Endothelial cell of umbilical vein (primary cell): ENCODE measurements at regions not wholly inside any gene's neighbourhood (a gene's known extent, or its start where the extent isn't known, plus 50 kb on each side); places are given as distances from the start of the nearest gene placed in this dataset.

Experiments
- BruUV-seq: library from RNA; stranded (reverse); fragments of 400-500 nt; replicated peaks from 2 replicates; lab custom pipeline; 2021; lab: Mats Ljungman, UMichigan
- CTCF ChIA-PET: fragments of 300-600, 350-600 bp; sonication (Branson Sonifier 250); formaldehyde crosslinking; loops from one replicate; lab custom pipeline; 2021; ENCODE audit warnings: antibody characterized with exemption, inconsistent platforms; lab: Charles Lee
- POLR2A ChIA-PET: fragments of 300-600, 350-600 bp; sonication (Branson Sonifier 250); formaldehyde crosslinking; loops from one replicate; lab custom pipeline; 2021; ENCODE audit warnings: antibody characterized with exemption, inconsistent platforms; lab: Charles Lee
- DNase-seq: peaks from one replicate; pipeline ENCODE4 v3.0.0-alpha.2; 2011; ENCODE audit warnings: low read depth, low spot score
- FAIRE-seq: peaks from 2 replicates; lab custom pipeline; 2011; peaks lifted over from hg19 to GRCh38; lab: Jason Lieb, UNC
- H2AFZ ChIP-seq: 2 replicates; pipeline ENCODE4 v1.6.0; 2012; ENCODE audit warnings: low read depth, low read length, control low read depth, inconsistent platforms
- H3K27ac ChIP-seq: 2 replicates; pipeline ENCODE4 v1.5.1; 2011; ENCODE audit warnings: low read depth, mild to moderate bottlenecking, control low read depth, low read length, moderate library complexity; ENCODE audit not compliant: insufficient read depth
- H3K27me3 ChIP-seq, 2 experiments: 2 replicates each; pipeline versions ENCODE4 v1.6.0 to v1.6.1; 2011; ENCODE audit warnings: low read length in 2 of 2, mixed read lengths in 1 of 2; ENCODE audit not compliant: control insufficient read depth in 2 of 2, insufficient read depth in 2 of 2
- H3K36me3 ChIP-seq, 2 experiments: 2 replicates in 1 of 2; 3 replicates in 1 of 2; pipeline ENCODE4 v1.5.1; 2011; ENCODE audit warnings: low read length in 2 of 2, mild to moderate bottlenecking in 1 of 2, moderate library complexity in 1 of 2; ENCODE audit not compliant: control insufficient read depth in 2 of 2, insufficient read depth in 2 of 2; ENCODE audit errors: extremely low read depth in 1 of 2
- H3K4me1 ChIP-seq: 3 replicates; pipeline ENCODE4 v1.5.1; 2011; ENCODE audit warnings: mild to moderate bottlenecking, low read length; ENCODE audit not compliant: control insufficient read depth, insufficient read depth; ENCODE audit errors: extremely low read depth
- H3K4me2 ChIP-seq: 2 replicates; pipeline ENCODE4 v1.6.1; 2011; ENCODE audit warnings: low read length, control low read depth, mixed read lengths; ENCODE audit not compliant: insufficient read depth
- H3K4me3 ChIP-seq, 3 experiments: fragments of 200-600 bp in 1 of 3; sonication (generic), shearing (Covaris generic) in 1 of 3; replicated peaks in 1 of 3; 2 replicates each; pipeline ENCODE4 v1.5.1; 2011 to 2016; ENCODE audit warnings: control low read depth in 3 of 3, low read length in 3 of 3, mild to moderate bottlenecking in 2 of 3, inconsistent platforms in 1 of 3, low read depth in 1 of 3, moderate library complexity in 1 of 3; ENCODE audit not compliant: insufficient read depth in 1 of 3
- H3K79me2 ChIP-seq: 2 replicates; pipeline ENCODE4 v1.6.0; 2012; ENCODE audit warnings: low read length, inconsistent platforms; ENCODE audit not compliant: control insufficient read depth, insufficient read depth
- H3K9ac ChIP-seq: replicated peaks from 2 replicates; pipeline ENCODE3; 2011; ENCODE audit warnings: low read length, control low read depth; ENCODE audit not compliant: insufficient read depth; ENCODE audit errors: extremely low read depth
- H3K9me1 ChIP-seq: replicated peaks from 3 replicates; pipeline ENCODE4 v1.6.0; 2011; ENCODE audit warnings: mild to moderate bottlenecking, low read length; ENCODE audit not compliant: control insufficient read depth, insufficient read depth; ENCODE audit errors: extremely low read depth
- H3K9me3 ChIP-seq: replicated peaks from 2 replicates; pipeline ENCODE4 v1.5.1; 2012; ENCODE audit warnings: low read length, inconsistent platforms; ENCODE audit not compliant: control insufficient read depth, insufficient read depth
- H4K20me1 ChIP-seq: replicated peaks from 2 replicates; pipeline ENCODE3; 2011; ENCODE audit warnings: mild to moderate bottlenecking, low read length; ENCODE audit not compliant: control insufficient read depth, insufficient read depth; ENCODE audit errors: extremely low read depth
- EZH2 ChIP-seq: IDR thresholded peaks from 2 replicates; pipeline ENCODE4 v1.6.1; 2012; ENCODE audit warnings: borderline replicate concordance, low read depth, mild to moderate bottlenecking, moderate library complexity, low read length, inconsistent platforms; ENCODE audit not compliant: severe bottlenecking
- FOS ChIP-seq: IDR thresholded peaks from 2 replicates; pipeline ENCODE4 v1.6.1; 2011; ENCODE audit warnings: mild to moderate bottlenecking, low read length, moderate library complexity, borderline replicate concordance; ENCODE audit not compliant: insufficient read depth
- GATA2 ChIP-seq: IDR thresholded peaks from 2 replicates; pipeline ENCODE4 v1.7.0; 2011; ENCODE audit warnings: low read depth, mild to moderate bottlenecking, moderate library complexity, mixed read lengths, low read length; ENCODE audit not compliant: insufficient read length, insufficient read depth
- JUN ChIP-seq: IDR thresholded peaks from 2 replicates; pipeline ENCODE4 v1.6.1; 2011; ENCODE audit warnings: borderline replicate concordance, low read depth; ENCODE audit not compliant: insufficient read length, insufficient read depth
- MYC ChIP-seq: IDR thresholded peaks from one replicate; pipeline ENCODE4 v1.6.1; 2011; ENCODE audit warnings: mild to moderate bottlenecking, low read depth, low read length
- POLR2A ChIP-seq: IDR thresholded peaks from 2 replicates; pipeline ENCODE4 v1.6.1; 2012; ENCODE audit warnings: low read depth, mild to moderate bottlenecking, control low read depth, low read length
- POLR2AphosphoS5 ChIP-seq: IDR thresholded peaks from 2 replicates; pipeline ENCODE4 v1.6.1; 2012; ENCODE audit warnings: low read depth, mild to moderate bottlenecking, control low read depth, low read length, moderate library complexity; ENCODE audit not compliant: insufficient read depth
- dilution Hi-C: fragments of 300-500 bp; cut with MboI; formaldehyde crosslinking; loops from one replicate; pipeline ENCODE4 v1.15.0; 2019; ENCODE audit warnings: low sequenced_read_pairs; ENCODE audit not compliant: extremely low pct_ligation_motif_present
- intact Hi-C: fragments of 100-400 bp; cut with micrococcal nuclease; formaldehyde crosslinking; loops from one replicate; pipeline ENCODE4 v1.10.0; 2022
- TF ChIP-seq, protein P1 (sequence below), 2 donors: IDR thresholded peaks; 1 replicate in 1 of 2; 2 replicates in 1 of 2; pipeline ENCODE4 v1.5.1; 2011; ENCODE audit warnings: low read length in 2 of 2, mild to moderate bottlenecking in 2 of 2, moderate library complexity in 2 of 2, control low read depth in 1 of 2, inconsistent platforms in 1 of 2, low read depth in 1 of 2; ENCODE audit not compliant: insufficient read depth in 1 of 2; ENCODE audit errors: extremely low read depth in 1 of 2
- TF ChIP-seq, protein P2 (sequence below): IDR thresholded peaks from 2 replicates; pipeline ENCODE4 v1.6.1; 2011; ENCODE audit not compliant: insufficient read depth, insufficient read length

DNA sequence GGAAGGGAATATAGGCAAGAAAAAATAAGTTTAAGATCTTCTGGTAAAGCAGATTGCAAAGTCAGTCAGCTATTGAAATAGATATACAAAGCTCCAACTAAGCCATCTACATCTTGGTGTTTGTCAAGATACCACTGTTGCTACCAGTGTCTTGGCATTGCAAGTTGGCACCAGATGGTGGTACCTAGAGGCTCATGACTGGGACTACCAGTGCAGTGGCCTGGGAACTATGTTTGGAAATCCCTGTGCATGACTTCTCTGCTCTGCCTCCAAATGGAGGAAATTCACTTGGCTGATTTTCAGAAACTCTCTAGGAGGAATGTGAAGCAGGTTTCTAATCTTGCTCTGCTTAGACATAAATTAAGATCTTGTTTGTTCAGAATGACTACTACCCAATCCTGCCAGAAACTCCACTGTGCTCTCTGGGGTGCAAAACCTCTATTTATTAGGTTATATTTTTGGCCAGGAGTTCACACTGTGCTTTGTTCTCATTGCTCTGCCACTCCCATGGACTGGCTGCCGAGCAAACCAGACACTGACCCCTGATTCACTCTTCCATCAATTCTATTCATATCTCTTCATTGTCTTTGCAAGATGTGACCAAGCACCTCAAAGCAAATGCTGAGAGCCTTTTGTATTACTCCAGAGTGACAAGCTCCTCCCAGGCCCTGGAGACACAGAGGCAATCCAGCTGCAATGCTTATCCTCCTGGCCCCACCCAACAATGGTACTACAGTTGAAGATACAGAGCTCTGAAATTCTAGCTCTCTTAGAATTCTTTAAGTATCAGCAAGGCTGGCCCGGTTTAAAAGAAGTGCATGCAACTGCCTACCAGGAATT is 272.3 kb upstream of the FGF16 start:
- H3K9ac ChIP-seq, result no peak overlapping the region
- no peaks in the 10 kb centered on the region for H3K36me3 ChIP-seq
- TF ChIP-seq, protein P1, sequence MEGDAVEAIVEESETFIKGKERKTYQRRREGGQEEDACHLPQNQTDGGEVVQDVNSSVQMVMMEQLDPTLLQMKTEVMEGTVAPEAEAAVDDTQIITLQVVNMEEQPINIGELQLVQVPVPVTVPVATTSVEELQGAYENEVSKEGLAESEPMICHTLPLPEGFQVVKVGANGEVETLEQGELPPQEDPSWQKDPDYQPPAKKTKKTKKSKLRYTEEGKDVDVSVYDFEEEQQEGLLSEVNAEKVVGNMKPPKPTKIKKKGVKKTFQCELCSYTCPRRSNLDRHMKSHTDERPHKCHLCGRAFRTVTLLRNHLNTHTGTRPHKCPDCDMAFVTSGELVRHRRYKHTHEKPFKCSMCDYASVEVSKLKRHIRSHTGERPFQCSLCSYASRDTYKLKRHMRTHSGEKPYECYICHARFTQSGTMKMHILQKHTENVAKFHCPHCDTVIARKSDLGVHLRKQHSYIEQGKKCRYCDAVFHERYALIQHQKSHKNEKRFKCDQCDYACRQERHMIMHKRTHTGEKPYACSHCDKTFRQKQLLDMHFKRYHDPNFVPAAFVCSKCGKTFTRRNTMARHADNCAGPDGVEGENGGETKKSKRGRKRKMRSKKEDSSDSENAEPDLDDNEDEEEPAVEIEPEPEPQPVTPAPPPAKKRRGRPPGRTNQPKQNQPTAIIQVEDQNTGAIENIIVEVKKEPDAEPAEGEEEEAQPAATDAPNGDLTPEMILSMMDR (IDR thresholded peaks at IDR 0.05; ENCODE audit: extremely low read depth in 1 of 2, insufficient read depth in 1 of 2, low read depth in 1 of 2, low read length in 2 of 2), result no peak
- no peak for TF ChIP-seq EZH2
- no peak for TF ChIP-seq MYC
- TF ChIP-seq POLR2AphosphoS5, result no peak
- no peak for TF ChIP-seq POLR2A
- TF ChIP-seq FOS, result no peak
- no peak for TF ChIP-seq GATA2
- TF ChIP-seq, protein P2, sequence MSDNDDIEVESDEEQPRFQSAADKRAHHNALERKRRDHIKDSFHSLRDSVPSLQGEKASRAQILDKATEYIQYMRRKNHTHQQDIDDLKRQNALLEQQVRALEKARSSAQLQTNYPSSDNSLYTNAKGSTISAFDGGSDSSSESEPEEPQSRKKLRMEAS, result no peak
- TF ChIP-seq JUN, result no peak
- ChIA-PET CTCF (no interaction called here), POLR2A (no interaction called here)
- FAIRE-seq (no peak), DNase-seq (no peak)
- dilution Hi-C loops (no loop called here), intact Hi-C loops (no loop called here)
- H3K9me3 ChIP-seq, result no peaks in the 10 kb centered on the region
- no TSS peak for BruUV-seq
- no peak overlapping the region for H3K27ac ChIP-seq
- H3K9me1 ChIP-seq, result no peaks in the 10 kb centered on the region
- H3K79me2 ChIP-seq, result no peaks in the 10 kb centered on the region
- no peak overlapping the region for H3K4me3 ChIP-seq
- H3K27me3 ChIP-seq, result no peaks in the 10 kb centered on the region
- no peak overlapping the region for H2AFZ ChIP-seq
- H3K4me1 ChIP-seq, result no peaks in the 10 kb centered on the region
- H4K20me1 ChIP-seq, result no peaks in the 10 kb centered on the region
- no peak overlapping the region for H3K4me2 ChIP-seq
